SJCRH30 (cell line): ENCODE measurements at regions not wholly inside any gene's neighbourhood (a gene's known extent, or its start where the extent isn't known, plus 50 kb on each side); places are given as distances from the start of the nearest gene placed in this dataset.
"Not testable (repeated sequence)": the region's sequence is repeated elsewhere in the genome, so short reads cannot be mapped to it uniquely, and the experiment has no call there.

Source experiments
- DNase-seq, 2 experiments: peaks; one replicate each; pipeline ENCODE4 v3.0.0-alpha.2; 2015 to 2020
- H3K27ac ChIP-seq: fragments of 250-450 bp; sonication (Bioruptor Pico); 2 replicates; pipeline ENCODE4 v1.5.1; 2020; ENCODE audit warnings: mild to moderate bottlenecking, moderate library complexity
- H3K27me3 ChIP-seq: fragments of 250-450 bp; sonication (Bioruptor Pico); 2 replicates; pipeline ENCODE4 v1.5.1; 2020; ENCODE audit warnings: mild to moderate bottlenecking, moderate library complexity
- H3K36me3 ChIP-seq: fragments of 250-450 bp; sonication (Bioruptor Pico); 2 replicates; pipeline ENCODE4 v1.5.1; 2020; ENCODE audit warnings: mild to moderate bottlenecking, moderate library complexity
- H3K4me1 ChIP-seq: fragments of 250-450 bp; sonication (Bioruptor Pico); 2 replicates; pipeline ENCODE4 v1.5.1; 2020; ENCODE audit warnings: mild to moderate bottlenecking, moderate library complexity
- H3K4me3 ChIP-seq: fragments of 250-450 bp; sonication (Bioruptor Pico); 2 replicates; pipeline ENCODE4 v1.5.1; 2020; ENCODE audit warnings: mild to moderate bottlenecking, moderate library complexity
- H3K9me3 ChIP-seq: fragments of 250-450 bp; sonication (Bioruptor Pico); replicated peaks from 2 replicates; pipeline ENCODE4 v1.5.1; 2020; ENCODE audit warnings: mild to moderate bottlenecking, moderate library complexity

- no peaks in the 10 kb centered on the region for H3K27me3 ChIP-seq
These were observed 1110.0 kb upstream of the ACVR2A start for GRCh38 chr2:146734821-146735190.

GRCh38 chr2:146734042-146734820 is 1110.6 kb upstream of the ACVR2A start:
- Histone ChIP-seq H3K36me3 (no peaks in the 10 kb centered on the region), H3K27me3 (no peaks in the 10 kb centered on the region), H3K4me3 (peak overlapping the region; percentile 35), H3K9me3 (no peaks in the 10 kb centered on the region), H3K4me1 (peaks cover 10% of the 10 kb centered on the region), H3K27ac (peak overlapping the region; percentile 13; the same call in 1 of the 2 replicates)
- DNase-seq: peak; percentile 35 to 89

More at GRCh38 chr2:146734821-146735190, 1110.0 kb upstream of the ACVR2A start:
- Histone ChIP-seq H3K9me3 (no peaks in the 10 kb centered on the region), H3K36me3 (no peaks in the 10 kb centered on the region), H3K27ac (peak overlapping the region; percentile 13; the same call in 1 of the 2 replicates), H3K4me3 (no peak overlapping the region), H3K4me1 (peaks cover 10% of the 10 kb centered on the region)
- DNase-seq: no peak

- Histone ChIP-seq H3K27ac (no peak overlapping the region), H3K4me1 (peaks cover 10% of the 10 kb centered on the region), H3K36me3 (no peaks in the 10 kb centered on the region), H3K9me3 (no peaks in the 10 kb centered on the region), H3K4me3 (no peak overlapping the region), H3K27me3 (no peaks in the 10 kb centered on the region)
- DNase-seq: no peak
These were observed 1113.9 kb upstream of the ACVR2A start for GRCh38 chr2:146730882-146731281.

- Histone ChIP-seq H3K4me1 (no peaks in the 10 kb centered on the region), H3K27me3 (no peaks in the 10 kb centered on the region), H3K36me3 (no peaks in the 10 kb centered on the region), H3K4me3 (no peak overlapping the region), H3K9me3 (peaks cover 3% of the 10 kb centered on the region; the same call in 1 of the 2 replicates), H3K27ac (no peak overlapping the region)
- no peak for DNase-seq
These were observed 1123.3 kb upstream of the ACVR2A start for GRCh38 chr2:146721486-146721885.

GRCh38 chr2:146720170-146720569 is 1124.7 kb upstream of the ACVR2A start:
- Histone ChIP-seq H3K4me3 (no peak overlapping the region), H3K27ac (no peak overlapping the region), H3K36me3 (no peaks in the 10 kb centered on the region), H3K27me3 (no peaks in the 10 kb centered on the region), H3K9me3 (peaks cover 3% of the 10 kb centered on the region; the same call in 1 of the 2 replicates), H3K4me1 (no peaks in the 10 kb centered on the region)
- no peak for DNase-seq

- peaks cover 2% of the 10 kb centered on the region; the same call in 1 of the 2 replicates for H3K9me3 ChIP-seq
- H3K36me3 ChIP-seq: no peaks in the 10 kb centered on the region
- no peak overlapping the region for H3K4me3 ChIP-seq
- H3K27ac ChIP-seq: no peak overlapping the region
- DNase-seq: no peak
- no peaks in the 10 kb centered on the region for H3K4me1 ChIP-seq
- H3K27me3 ChIP-seq: no peaks in the 10 kb centered on the region
These were observed 1128.2 kb upstream of the ACVR2A start for GRCh38 chr2:146716591-146716990.

GRCh38 chr2:146709004-146709403 is 1135.8 kb upstream of the ACVR2A start:
- no peaks in the 10 kb centered on the region for H3K27me3 ChIP-seq

GRCh38 chr2:146701183-146701582 is 1143.6 kb upstream of the ACVR2A start:
- DNase-seq: peak; percentile 29 to 56

More at GRCh38 chr2:146709004-146709403, 1135.8 kb upstream of the ACVR2A start:
- Histone ChIP-seq H3K36me3 (no peaks in the 10 kb centered on the region; the same call in 1 of the 2 replicates), H3K27ac (no peak overlapping the region), H3K4me3 (no peak overlapping the region), H3K4me1 (no peaks in the 10 kb centered on the region; the same call in 1 of the 2 replicates), H3K9me3 (peaks cover 6% of the 10 kb centered on the region; the same call in 1 of the 2 replicates)
- DNase-seq: no peak

GRCh38 chr2:146697307-146697706 is 1147.5 kb upstream of the ACVR2A start:
- no peaks in the 10 kb centered on the region for H3K4me1 ChIP-seq
- no peak overlapping the region for H3K27ac ChIP-seq
- H3K27me3 ChIP-seq: no peaks in the 10 kb centered on the region
- no peak for DNase-seq
- H3K9me3 ChIP-seq: peaks cover 5% of the 10 kb centered on the region; the same call in 1 of the 2 replicates
- no peaks in the 10 kb centered on the region for H3K36me3 ChIP-seq
- H3K4me3 ChIP-seq: no peak overlapping the region

More at GRCh38 chr2:146701183-146701582, 1143.6 kb upstream of the ACVR2A start:
- Histone ChIP-seq H3K4me3 (no peak overlapping the region), H3K27me3 (no peaks in the 10 kb centered on the region), H3K4me1 (no peaks in the 10 kb centered on the region), H3K9me3 (peaks cover 5% of the 10 kb centered on the region; the same call in 1 of the 2 replicates), H3K36me3 (no peaks in the 10 kb centered on the region), H3K27ac (no peak overlapping the region)

- H3K27ac ChIP-seq, DNase-seq, H3K36me3 ChIP-seq, H3K27me3 ChIP-seq, H3K9me3 ChIP-seq, H3K4me1 ChIP-seq, H3K4me3 ChIP-seq: not testable (repeated sequence)
These were observed 1148.0 kb upstream of the ACVR2A start for GRCh38 chr2:146696787-146697186.

GRCh38 chr2:146681991-146682390 is 1162.8 kb upstream of the ACVR2A start:
- Histone ChIP-seq H3K27me3 (no peaks in the 10 kb centered on the region), H3K4me1 (no peaks in the 10 kb centered on the region), H3K36me3 (no peaks in the 10 kb centered on the region), H3K27ac (no peak overlapping the region), H3K9me3 (no peaks in the 10 kb centered on the region), H3K4me3 (no peak overlapping the region)
- no peak for DNase-seq

- Histone ChIP-seq H3K9me3 (no peaks in the 10 kb centered on the region), H3K27me3 (no peaks in the 10 kb centered on the region), H3K36me3 (0 out of 2 replicates have a peak, but pooled peaks cover 2% of the 10 kb centered on the region), H3K4me3 (no peak overlapping the region), H3K4me1 (no peaks in the 10 kb centered on the region), H3K27ac (no peak overlapping the region)
- DNase-seq: no peak
These were observed 1166.3 kb upstream of the ACVR2A start for GRCh38 chr2:146678516-146678915.

GRCh38 chr2:146677280-146677679 is 1167.5 kb upstream of the ACVR2A start:
- H3K36me3 ChIP-seq: 0 out of 2 replicates have a peak, but pooled peaks cover 2% of the 10 kb centered on the region
- no peak overlapping the region for H3K4me3 ChIP-seq
- no peaks in the 10 kb centered on the region for H3K9me3 ChIP-seq
- DNase-seq: no peak
- no peaks in the 10 kb centered on the region for H3K4me1 ChIP-seq
- H3K27ac ChIP-seq: no peak overlapping the region
- H3K27me3 ChIP-seq: no peaks in the 10 kb centered on the region

GRCh38 chr2:146669735-146670134 is 1175.1 kb upstream of the ACVR2A start:
- H3K4me1 ChIP-seq: no peaks in the 10 kb centered on the region
- no peaks in the 10 kb centered on the region for H3K36me3 ChIP-seq
- no peak for DNase-seq
- no peak overlapping the region for H3K4me3 ChIP-seq
- no peak overlapping the region for H3K27ac ChIP-seq
- no peaks in the 10 kb centered on the region for H3K9me3 ChIP-seq
- H3K27me3 ChIP-seq: no peaks in the 10 kb centered on the region

- Histone ChIP-seq H3K4me3 (no peak overlapping the region), H3K36me3 (no peaks in the 10 kb centered on the region)
- DNase-seq: no peak
These were observed 1178.5 kb upstream of the ACVR2A start for GRCh38 chr2:146666340-146666739.

More at GRCh38 chr2:146666340-146666739, 1178.5 kb upstream of the ACVR2A start:
- no peak overlapping the region for H3K27ac ChIP-seq
- no peaks in the 10 kb centered on the region; the same call in 1 of the 2 replicates for H3K4me1 ChIP-seq
- no peaks in the 10 kb centered on the region for H3K27me3 ChIP-seq
- no peaks in the 10 kb centered on the region for H3K9me3 ChIP-seq
